K562 (cell line): ENCODE measurements at regions not wholly inside any gene's neighbourhood (a gene's known extent, or its start where the extent isn't known, plus 50 kb on each side); places are given as distances from the start of the nearest gene placed in this dataset.

ENCODE experiments used
- ATAC-seq: fragments of 200-7000 bp; cut with Tn5 transposase; 3 replicates; pipeline ENCODE4 v1.9.1; 2020; ENCODE audit warnings: moderate library complexity
- BruUV-seq: library from RNA; stranded (reverse); fragments of 400-500 nt; replicated peaks from 2 replicates; lab custom pipeline; 2021; lab: Mats Ljungman, UMichigan
- CTCF ChIA-PET: fragments of 300-600 bp; formaldehyde crosslinking; extraction: SDS; loops from one replicate; lab custom pipeline; 2021; ENCODE audit warnings: low intra/inter-chr PET ratio; lab: Yijun Ruan, JAX
- POLR2A ChIA-PET: fragments of 300-600, 350-650 bp; sonication (Branson Sonifier 250); formaldehyde crosslinking; extraction: SDS; loops from one replicate; lab custom pipeline; 2021; ENCODE audit warnings: antibody characterized with exemption, inconsistent platforms; lab: Yijun Ruan, JAX
- DNase-seq, 4 experiments: peaks; one replicate each; pipeline versions ENCODE4 v3.0.0 to v3.0.0-alpha.2; 2011 to 2018; ENCODE audit warnings: low spot score in 3 of 4, mixed read lengths in 3 of 4; ENCODE audit errors: extremely low read depth in 1 of 4
- FAIRE-seq: peaks from 2 replicates; lab custom pipeline; 2011; peaks lifted over from hg19 to GRCh38; lab: Jason Lieb, UNC
- H2AFZ ChIP-seq: 2 replicates; pipeline ENCODE4 v1.6.0; 2011; ENCODE audit warnings: low read depth, low read length, control low read depth, inconsistent platforms
- H3K27ac ChIP-seq: fragments of 200-600 bp; 3 replicates; pipeline ENCODE4 v1.8.0; 2011; ENCODE audit warnings: low read depth, mild to moderate bottlenecking, control low read depth, inconsistent platforms, low read length, moderate library complexity, mixed read lengths; ENCODE audit errors: extremely low read depth
- H3K27me3 ChIP-seq, 2 experiments: fragments of 300-600 bp in 1 of 2; 2 replicates in 1 of 2; 3 replicates in 1 of 2; pipeline versions ENCODE4 v1.6.0 to v1.8.0; 2011; ENCODE audit warnings: inconsistent platforms in 2 of 2, low read length in 2 of 2, mild to moderate bottlenecking in 1 of 2, mixed read lengths in 1 of 2, moderate library complexity in 1 of 2; ENCODE audit not compliant: control insufficient read depth in 2 of 2, insufficient read depth in 2 of 2
- H3K36me3 ChIP-seq: fragments of 300-600 bp; 3 replicates; pipeline ENCODE4 v1.8.0; 2011; ENCODE audit warnings: mild to moderate bottlenecking, low read length, inconsistent platforms; ENCODE audit not compliant: control insufficient read depth, insufficient read depth
- H3K4me1 ChIP-seq, 2 experiments: fragments of 200-600 bp in 1 of 2; replicated peaks in 1 of 2; 2 replicates in 1 of 2; 3 replicates in 1 of 2; pipeline versions ENCODE4 v1.5.1 to v1.8.0; 2011; ENCODE audit warnings: inconsistent platforms in 2 of 2, low read length in 2 of 2, mild to moderate bottlenecking in 1 of 2, mixed read lengths in 1 of 2, moderate library complexity in 1 of 2; ENCODE audit not compliant: control insufficient read depth in 2 of 2, insufficient read depth in 2 of 2
- H3K4me2 ChIP-seq: 2 replicates; pipeline ENCODE4 v1.6.1; 2011; ENCODE audit warnings: low read length, control low read depth, inconsistent platforms, mixed read lengths; ENCODE audit not compliant: insufficient read depth
- H3K4me3 ChIP-seq: fragments of 200-600 bp; sonication (generic), shearing (Covaris generic); 2 replicates; pipeline ENCODE4 v1.5.1; 2016; ENCODE audit warnings: control low read depth, inconsistent platforms
- H3K79me2 ChIP-seq: fragments of 200-600 bp; 3 replicates; pipeline ENCODE4 v1.8.0; 2011; ENCODE audit warnings: low read length, inconsistent platforms; ENCODE audit not compliant: control insufficient read depth, insufficient read depth
- H3K9ac ChIP-seq, 2 experiments: 2 replicates each; pipeline versions ENCODE4 v1.6.0 to v1.6.1; 2011; ENCODE audit warnings: low read depth in 2 of 2, low read length in 2 of 2, control low read depth in 1 of 2, inconsistent platforms in 1 of 2, mild to moderate bottlenecking in 1 of 2, mixed read lengths in 1 of 2; ENCODE audit not compliant: insufficient read depth in 1 of 2
- H3K9me1 ChIP-seq: one replicate; pipeline ENCODE4 v1.6.0; 2011; ENCODE audit warnings: inconsistent platforms, mild to moderate bottlenecking, low read length, moderate library complexity; ENCODE audit not compliant: control insufficient read depth, insufficient read depth
- H3K9me3 ChIP-seq: replicated peaks from 2 replicates; pipeline ENCODE4 v1.5.1; 2011; ENCODE audit warnings: low read depth, low read length, inconsistent platforms; ENCODE audit not compliant: control insufficient read depth, insufficient read depth
- H4K20me1 ChIP-seq: replicated peaks from 2 replicates; pipeline ENCODE4 v1.6.1; 2011; ENCODE audit warnings: low read length, inconsistent platforms, mixed read lengths; ENCODE audit not compliant: control insufficient read depth, insufficient read depth
- EGR1 ChIP-seq: fragments of 450-650 bp; conservative IDR thresholded peaks from 2 replicates; pipeline ENCODE4 v1.6.1; 2017; ENCODE audit warnings: mild to moderate bottlenecking
- ELK1 ChIP-seq: sonication (generic); formaldehyde crosslinking; IDR thresholded peaks from 2 replicates; pipeline ENCODE4 v1.8.1; 2022; ENCODE audit warnings: missing genetic modification reagents
- GTF2B ChIP-seq: IDR thresholded peaks from 2 replicates; pipeline ENCODE4 v1.6.1; 2011; ENCODE audit not compliant: insufficient read length; ENCODE audit errors: extremely low read depth
- HNRNPL ChIP-seq: fragments of 200-400 bp; formaldehyde crosslinking; IDR thresholded peaks from 2 replicates; pipeline ENCODE4 v1.6.1; 2017; ENCODE audit warnings: low read depth, mild to moderate bottlenecking, low read length
- MAX ChIP-seq: sonication (generic); formaldehyde crosslinking; IDR thresholded peaks from 2 replicates; pipeline ENCODE4 v1.9.0; 2022; ENCODE audit warnings: mild to moderate bottlenecking, missing genetic modification reagents
- MBD2 ChIP-seq: sonication (generic); IDR thresholded peaks from 2 replicates; pipeline ENCODE4 v1.6.1; 2016; ENCODE audit warnings: low read depth, borderline replicate concordance
- NFE2 ChIP-seq: IDR thresholded peaks from 2 replicates; pipeline ENCODE4 v1.6.1; 2014; ENCODE audit warnings: antibody characterized with exemption, low read depth
- PKNOX1 ChIP-seq: fragments of 450-650 bp; IDR thresholded peaks from 2 replicates; pipeline ENCODE4 v1.6.1; 2016
- STAT5A ChIP-seq: IDR thresholded peaks from 2 replicates; pipeline ENCODE4 v1.6.1; 2012; ENCODE audit warnings: low read length, inconsistent platforms, borderline replicate concordance
- TEAD1 ChIP-seq, 2 experiments: fragments of 450-650 bp in 1 of 2; sonication (generic) in 1 of 2; formaldehyde crosslinking; IDR thresholded peaks; 2 replicates each; pipeline versions ENCODE4 v1.4.0 to v1.8.0; 2020 to 2022; ENCODE audit warnings: mild to moderate bottlenecking in 2 of 2, missing genetic modification reagents in 1 of 2
- TFE3 ChIP-seq: fragments of 450-650 bp; formaldehyde crosslinking; IDR thresholded peaks from 2 replicates; pipeline ENCODE4 v1.4.0; 2020; ENCODE audit warnings: mild to moderate bottlenecking, mixed read lengths
- THRAP3 ChIP-seq: fragments of 450-650 bp; IDR thresholded peaks from 2 replicates; pipeline ENCODE4 v1.6.1; 2016; ENCODE audit warnings: mild to moderate bottlenecking, inconsistent platforms, borderline replicate concordance
- ZBTB17 ChIP-seq: fragments of 450-650 bp; formaldehyde crosslinking; IDR thresholded peaks from 2 replicates; pipeline ENCODE4 v1.4.0; 2020; ENCODE audit warnings: mild to moderate bottlenecking
- ZNF121 ChIP-seq: sonication (generic); formaldehyde crosslinking; conservative IDR thresholded peaks from 2 replicates; pipeline ENCODE4 v1.8.0; 2022; ENCODE audit warnings: missing genetic modification reagents
- ZNF175 ChIP-seq: fragments of 200-800 bp; sonication (Bioruptor generic); IDR thresholded peaks from 2 replicates; pipeline ENCODE4 v1.6.1; 2016; ENCODE audit warnings: low read depth, mild to moderate bottlenecking, missing genetic modification characterization, missing compliant biosample characterization
- ZNF431 ChIP-seq: sonication (generic); formaldehyde crosslinking; IDR thresholded peaks from 2 replicates; pipeline ENCODE4 v1.8.0; 2022; ENCODE audit warnings: mild to moderate bottlenecking, missing genetic modification reagents
- ZNF449 ChIP-seq: fragments of 250-450 bp; sonication (Bioruptor Pico); IDR thresholded peaks from 2 replicates; pipeline ENCODE4 v1.8.0; 2022; ENCODE audit warnings: moderate library complexity, mild to moderate bottlenecking, inconsistent platforms
- ZNF785 ChIP-seq: fragments of 250-450 bp; sonication (Bioruptor Pico); IDR thresholded peaks from 2 replicates; pipeline ENCODE4 v1.4.0; 2020; ENCODE audit warnings: mild to moderate bottlenecking
- WGBS: fragments of 100-300 bp; shearing (Covaris generic); methylation state at CpG from one replicate; pipeline ENCODE4 v1.1.6; 2016; ENCODE audit warnings: low coverage, mixed read lengths; ENCODE audit not compliant: insufficient coverage; ENCODE audit errors: missing lambda C conversion rate; 5-methylcytosine and 5-hydroxymethylcytosine counted together
- in situ Hi-C: fragments of 300-500 bp; cut with MboI; formaldehyde crosslinking; loops from 4 replicates; pipeline ENCODE4 v1.15.0; 2018; ENCODE audit warnings: inconsistent platforms, mixed read lengths
- intact Hi-C: fragments of 100-400 bp; cut with micrococcal nuclease; formaldehyde crosslinking; loops from 2 replicates; pipeline ENCODE4 v1.14.2; 2022

GRCh38 chr2:123451542-123451941 is 573.5 kb upstream of the CNTNAP5 start:
- WGBS = 2% methylated on average over 4 of the region's 4 CpGs
- no peak for DNase-seq
- no TSS peak for BruUV-seq
- H3K27ac ChIP-seq = no peak overlapping the region
- in situ Hi-C loops = no loop called here
- H3K4me1 ChIP-seq = no peaks in the 10 kb centered on the region
- H3K79me2 ChIP-seq = no peaks in the 10 kb centered on the region
- no peak overlapping the region for H3K4me3 ChIP-seq
- FAIRE-seq = no peak
- H3K9me3 ChIP-seq = no peaks in the 10 kb centered on the region
- no peaks in the 10 kb centered on the region for H3K9me1 ChIP-seq
- no peak overlapping the region for H3K4me2 ChIP-seq
- no peaks in the 10 kb centered on the region for H3K27me3 ChIP-seq
- POLR2A ChIA-PET = no interaction called here
- H3K9ac ChIP-seq = no peak overlapping the region
- TF ChIP-seq THRAP3 (no peak), ZNF785 (no peak), ELK1 (no peak), MAX (CRISPR knock-in tag) (no peak), NFE2 (no peak), MBD2 (no peak), TEAD1 (CRISPR knock-in tag; IDR thresholded peaks at IDR 0.05) (no peak), GTF2B (no peak), ZBTB17 (CRISPR knock-in tag) (no peak), ZNF175 (CRISPR knock-in tag) (no peak), ZNF121 (CRISPR knock-in tag) (no peak), PKNOX1 (no peak), STAT5A (no peak), ZNF431 (CRISPR knock-in tag) (no peak), ZNF449 (CRISPR knock-in tag) (no peak), HNRNPL (no peak), EGR1 (no peak), TFE3 (no peak)
- TF ChIP-seq, all 486 proteins: peak for 0
- CTCF ChIA-PET = no interaction called here
- H4K20me1 ChIP-seq = no peaks in the 10 kb centered on the region
- no peak for ATAC-seq
- H2AFZ ChIP-seq = no peak overlapping the region
- intact Hi-C loops = no loop called here
- H3K36me3 ChIP-seq = no peaks in the 10 kb centered on the region
